SK-N-SH (cell line): ENCODE measurements at regions not wholly inside any gene's neighbourhood (a gene's known extent, or its start where the extent isn't known, plus 50 kb on each side); places are given as distances from the start of the nearest gene placed in this dataset.

Experiments
- CTCF ChIP-seq: fragments of 200-600 bp; sonication (generic); IDR thresholded peaks from 2 replicates; pipeline ENCODE4 v1.6.1; 2017; ENCODE audit warnings: antibody characterized with exemption, mild to moderate bottlenecking, moderate library complexity
- POLR2AphosphoS5 ChIP-seq: IDR thresholded peaks from 2 replicates; pipeline ENCODE4 v1.6.1; 2012; ENCODE audit warnings: low read depth, low read length
- RAD21 ChIP-seq: IDR thresholded peaks from 2 replicates; pipeline ENCODE4 v1.6.1; 2012; ENCODE audit warnings: mild to moderate bottlenecking, low read length
- TAF1 ChIP-seq: IDR thresholded peaks from 2 replicates; pipeline ENCODE4 v1.6.1; 2012; ENCODE audit warnings: low read depth, mild to moderate bottlenecking, low read length, moderate library complexity, borderline replicate concordance

- TF ChIP-seq CTCF (no peak), TAF1 (no peak), POLR2AphosphoS5 (no peak), RAD21 (no peak)
Measured at GRCh38 chr7:156109076-156109475, 296.8 kb upstream of the SHH start.
